NB4 (cell line): ENCODE measurements at regions not wholly inside any gene's neighbourhood (a gene's known extent, or its start where the extent isn't known, plus 50 kb on each side); places are given as distances from the start of the nearest gene placed in this dataset.

Experiments used
- DNase-seq: peaks from one replicate; pipeline ENCODE4 v3.0.0; 2010; ENCODE audit warnings: low read depth
- H3K4me3 ChIP-seq: one replicate; pipeline ENCODE4 v1.5.1; 2011; ENCODE audit warnings: mild to moderate bottlenecking, low read depth, low read length, moderate library complexity
- CTCF ChIP-seq: IDR thresholded peaks from one replicate; pipeline ENCODE4 v1.5.1; 2012; ENCODE audit warnings: low read depth, low read length
- MAX ChIP-seq: IDR thresholded peaks from 2 replicates; pipeline ENCODE4 v1.6.1; 2011; ENCODE audit warnings: low read depth, low read length
- MYC ChIP-seq: IDR thresholded peaks from 2 replicates; pipeline ENCODE4 v1.6.1; 2011; ENCODE audit warnings: low read depth, low read length
- POLR2A ChIP-seq: IDR thresholded peaks from 2 replicates; pipeline ENCODE4 v1.6.1; 2011; ENCODE audit warnings: mild to moderate bottlenecking; ENCODE audit not compliant: insufficient read length; ENCODE audit errors: extremely low read depth

DNA sequence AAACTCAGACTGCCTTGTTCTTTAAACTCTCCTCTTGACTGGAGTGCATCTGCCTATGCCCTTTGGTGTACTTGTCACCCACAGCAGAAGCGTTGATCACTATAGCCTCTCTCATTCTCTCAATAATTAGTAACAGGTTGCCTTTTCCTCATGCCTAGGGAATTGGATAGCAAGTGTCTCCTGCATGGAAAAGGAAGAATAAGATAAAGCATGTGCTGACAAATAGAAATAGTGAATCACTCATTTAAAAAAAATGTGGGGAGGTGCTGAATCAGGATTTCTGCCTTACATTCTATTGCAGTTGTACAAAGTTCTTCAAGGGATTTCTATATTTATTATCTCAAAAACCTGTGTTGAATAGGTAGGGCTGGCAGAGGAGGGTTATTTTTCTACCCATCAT lies 323.0 kb downstream of the TXNL1 start:
- H3K4me3 ChIP-seq = no peak overlapping the region
- DNase-seq = no peak
- TF ChIP-seq MYC (no peak), CTCF (no peak), POLR2A (no peak), MAX (no peak)

DNA sequence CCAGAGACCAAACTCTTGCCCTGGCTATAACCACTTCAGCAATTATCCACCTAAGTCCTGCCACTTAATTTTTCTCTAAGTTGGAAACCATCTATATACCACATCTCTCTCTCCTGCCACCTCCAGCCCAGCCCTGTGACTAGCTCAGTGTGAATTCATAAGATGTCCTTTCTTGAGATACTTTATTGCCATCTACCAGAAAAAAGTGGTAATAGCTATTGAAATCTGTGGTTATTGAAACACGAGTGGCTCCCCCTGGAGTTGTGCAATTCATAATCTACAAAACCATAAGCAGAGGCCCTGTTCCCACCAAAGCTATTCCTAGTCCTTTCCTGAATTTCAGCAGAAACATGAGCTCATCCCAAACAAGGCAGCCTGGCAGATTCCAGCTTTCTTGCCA lies 324.0 kb downstream of the TXNL1 start:
- TF ChIP-seq CTCF (no peak), MAX (no peak), POLR2A (no peak), MYC (no peak)
- no peak overlapping the region for H3K4me3 ChIP-seq
- DNase-seq = no peak

DNA sequence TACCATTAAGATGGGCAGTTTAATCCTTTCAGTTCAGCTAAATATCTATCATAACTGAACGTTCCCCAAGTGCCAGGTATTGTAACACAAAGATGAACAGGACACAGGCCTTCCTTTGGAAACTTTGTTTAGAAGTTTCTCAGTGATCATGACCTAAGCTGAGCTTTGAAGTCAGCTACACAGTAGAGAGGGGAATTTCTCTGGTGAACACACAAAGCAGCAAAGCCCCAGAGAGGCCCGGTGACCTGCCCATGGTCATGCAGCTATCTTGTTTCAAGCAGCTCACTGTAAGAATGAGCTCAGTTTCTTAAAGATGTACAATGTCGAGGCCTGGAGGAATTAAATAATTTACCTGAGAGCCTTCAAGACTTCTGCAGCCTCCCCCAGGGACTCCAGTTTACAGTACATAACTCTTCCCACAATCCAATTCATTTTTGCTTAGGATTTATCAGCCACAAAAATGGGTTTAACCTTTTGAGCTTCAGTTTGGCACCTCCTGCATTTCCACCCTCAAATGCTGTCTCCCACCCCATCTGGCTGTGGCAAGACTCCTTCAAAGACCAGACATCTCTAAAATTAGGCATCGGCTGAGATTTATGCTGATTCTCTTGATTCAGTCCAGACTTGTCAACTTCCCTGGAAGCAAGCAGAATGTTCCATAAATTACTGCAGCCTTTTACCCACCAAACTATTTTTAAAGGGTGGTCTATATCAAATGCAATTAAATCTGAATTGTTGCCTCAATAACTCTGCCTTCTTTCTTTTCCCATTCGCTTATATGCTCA lies 325.6 kb downstream of the TXNL1 start:
- no peak overlapping the region for H3K4me3 ChIP-seq
- no peak for DNase-seq
- TF ChIP-seq MAX (no peak), MYC (no peak), CTCF (no peak), POLR2A (no peak)

DNA sequence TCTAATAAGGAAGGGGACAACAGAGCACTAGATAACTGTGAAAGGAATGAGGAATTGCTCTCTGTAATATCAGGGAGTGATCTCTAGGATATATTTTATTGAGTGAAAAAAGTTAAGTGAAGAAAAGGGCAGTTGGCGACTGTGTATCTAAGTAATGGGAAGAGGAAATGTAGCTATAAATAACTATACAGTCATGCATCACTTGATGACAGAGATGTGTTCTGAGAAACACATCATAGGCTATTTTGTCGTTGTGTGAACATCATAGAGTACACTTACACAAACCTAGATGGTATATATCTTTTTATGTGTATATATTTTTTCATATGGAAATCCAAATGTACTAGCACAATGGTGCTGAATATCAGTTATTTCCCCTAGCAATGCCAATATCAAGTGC lies 329.3 kb downstream of the TXNL1 start:
- TF ChIP-seq CTCF (no peak), POLR2A (no peak), MYC (no peak), MAX (no peak)
- no peak overlapping the region for H3K4me3 ChIP-seq
- no peak for DNase-seq

DNA sequence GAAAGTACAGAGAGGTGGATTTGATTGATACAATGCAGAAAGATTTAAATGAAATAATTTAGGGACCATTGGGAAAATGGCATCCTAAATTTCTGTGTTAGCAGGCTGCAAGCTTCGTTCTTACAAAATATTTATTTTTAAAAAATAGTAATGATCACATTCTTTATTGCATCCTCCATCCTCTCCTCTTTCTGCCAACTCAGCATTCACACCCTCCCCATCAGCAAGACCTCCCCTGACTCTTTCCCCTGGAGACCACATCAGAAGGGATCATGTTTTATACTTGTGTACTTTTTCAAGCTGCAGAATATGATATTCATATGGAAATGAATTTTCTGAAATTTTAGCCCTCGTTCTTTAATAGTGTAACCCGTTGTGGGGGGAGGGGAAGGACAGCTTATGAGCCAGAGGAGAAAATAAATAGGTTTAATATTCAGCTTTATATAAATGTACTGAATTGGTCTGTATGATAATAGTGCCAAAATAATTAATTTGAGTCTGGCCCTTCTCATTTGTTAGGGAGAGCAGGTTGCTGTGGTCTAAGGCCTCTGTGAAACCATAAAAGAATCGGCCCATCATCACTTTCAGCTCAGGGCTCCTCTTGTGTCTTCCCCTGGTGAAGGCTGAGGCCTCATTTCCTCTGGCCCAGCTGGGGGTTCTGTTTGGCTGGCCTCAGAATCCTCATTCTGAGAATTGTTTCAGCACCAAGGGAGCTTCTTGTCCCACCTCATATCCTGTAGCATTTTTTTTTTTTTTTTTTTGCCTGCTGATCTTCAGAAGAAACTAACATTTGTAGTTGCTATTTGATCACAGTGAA lies 330.8 kb downstream of the TXNL1 start:
- H3K4me3 ChIP-seq = no peak overlapping the region
- no peak for TF ChIP-seq MYC
- TF ChIP-seq POLR2A = no peak
- TF ChIP-seq MAX = no peak
- no peak for TF ChIP-seq CTCF
- DNase-seq = no peak
